ENCODE measurements at regions not wholly inside any gene's neighbourhood (a gene's known extent, or its start where the extent isn't known, plus 50 kb on each side); places are given as distances from the start of the nearest gene placed in this dataset.

DNA sequence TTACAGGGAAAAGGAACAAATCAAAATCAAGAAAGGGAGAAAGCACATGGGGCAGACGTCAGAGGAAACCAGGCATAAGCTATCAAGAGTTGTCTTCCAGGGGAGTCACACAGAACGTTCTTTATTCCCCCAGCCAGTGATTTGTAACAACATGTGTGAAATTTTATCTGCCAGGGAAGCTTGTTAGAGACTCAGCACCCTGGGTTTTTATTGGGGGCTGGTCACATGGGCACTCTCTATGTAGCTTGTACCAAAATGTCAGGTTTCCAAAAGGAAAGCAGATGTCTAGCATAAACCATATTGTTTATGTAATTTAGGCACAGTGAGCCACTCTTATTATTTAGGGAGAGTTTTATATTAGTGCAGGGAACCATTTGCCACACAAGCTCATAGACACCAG, 440.4 kb upstream of the DCN start:
- Histone ChIP-seq H3K9ac (ENCODE audit: low read length) (no peak overlapping the region), H3K4me3 (ENCODE audit: low read length) (no peak overlapping the region), H3K9me3 (ENCODE audit: insufficient read depth, low read length) (no peaks in the 10 kb centered on the region), H3K4me1 (ENCODE audit: low read length) (peaks cover 3% of the 10 kb centered on the region), H4K20me1 (ENCODE audit: insufficient read depth, low read length) (no peaks in the 10 kb centered on the region), H2AFZ (ENCODE audit: low read depth, low read length) (no peak overlapping the region), H3K79me2 (ENCODE audit: low read length) (no peaks in the 10 kb centered on the region), H3K27ac (ENCODE audit: low read length) (no peak overlapping the region), H3K27me3 (ENCODE audit: low read depth, low read length) (no peaks in the 10 kb centered on the region), H3K4me2 (ENCODE audit: low read length) (no peak overlapping the region), H3K36me3 (replicated peaks; ENCODE audit: low read depth, low read length) (no peaks in the 10 kb centered on the region)
- TF ChIP-seq, protein P1, sequence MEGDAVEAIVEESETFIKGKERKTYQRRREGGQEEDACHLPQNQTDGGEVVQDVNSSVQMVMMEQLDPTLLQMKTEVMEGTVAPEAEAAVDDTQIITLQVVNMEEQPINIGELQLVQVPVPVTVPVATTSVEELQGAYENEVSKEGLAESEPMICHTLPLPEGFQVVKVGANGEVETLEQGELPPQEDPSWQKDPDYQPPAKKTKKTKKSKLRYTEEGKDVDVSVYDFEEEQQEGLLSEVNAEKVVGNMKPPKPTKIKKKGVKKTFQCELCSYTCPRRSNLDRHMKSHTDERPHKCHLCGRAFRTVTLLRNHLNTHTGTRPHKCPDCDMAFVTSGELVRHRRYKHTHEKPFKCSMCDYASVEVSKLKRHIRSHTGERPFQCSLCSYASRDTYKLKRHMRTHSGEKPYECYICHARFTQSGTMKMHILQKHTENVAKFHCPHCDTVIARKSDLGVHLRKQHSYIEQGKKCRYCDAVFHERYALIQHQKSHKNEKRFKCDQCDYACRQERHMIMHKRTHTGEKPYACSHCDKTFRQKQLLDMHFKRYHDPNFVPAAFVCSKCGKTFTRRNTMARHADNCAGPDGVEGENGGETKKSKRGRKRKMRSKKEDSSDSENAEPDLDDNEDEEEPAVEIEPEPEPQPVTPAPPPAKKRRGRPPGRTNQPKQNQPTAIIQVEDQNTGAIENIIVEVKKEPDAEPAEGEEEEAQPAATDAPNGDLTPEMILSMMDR (IDR thresholded peaks at IDR 0.05; ENCODE audit: low read depth, low read length), result no peak
- no peak for TF ChIP-seq EZH2phosphoT487 (IDR thresholded peaks at IDR 0.05; ENCODE audit: low read depth)

DNA sequence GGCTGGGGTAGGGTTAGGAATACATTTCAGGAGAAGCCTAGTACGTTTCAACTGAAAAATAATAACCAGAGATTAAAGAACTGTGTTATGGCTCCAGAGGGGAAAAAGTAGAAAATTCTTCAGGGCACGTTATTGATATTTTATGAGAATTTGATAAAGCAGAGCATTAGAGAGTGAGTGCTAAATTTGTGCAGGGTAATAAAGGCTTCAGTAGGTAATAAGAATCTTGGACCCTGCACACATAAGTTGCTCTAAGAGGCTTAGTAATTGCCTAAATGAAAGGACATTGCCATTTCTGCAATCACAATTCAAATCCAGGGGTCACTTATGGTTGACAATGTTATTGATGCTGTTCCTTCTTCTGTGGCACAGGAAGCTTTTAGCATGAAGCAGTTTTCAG, 439.4 kb upstream of the DCN start:
- no peaks in the 10 kb centered on the region for H3K9me3 ChIP-seq (ENCODE audit: insufficient read depth, low read length)

DNA sequence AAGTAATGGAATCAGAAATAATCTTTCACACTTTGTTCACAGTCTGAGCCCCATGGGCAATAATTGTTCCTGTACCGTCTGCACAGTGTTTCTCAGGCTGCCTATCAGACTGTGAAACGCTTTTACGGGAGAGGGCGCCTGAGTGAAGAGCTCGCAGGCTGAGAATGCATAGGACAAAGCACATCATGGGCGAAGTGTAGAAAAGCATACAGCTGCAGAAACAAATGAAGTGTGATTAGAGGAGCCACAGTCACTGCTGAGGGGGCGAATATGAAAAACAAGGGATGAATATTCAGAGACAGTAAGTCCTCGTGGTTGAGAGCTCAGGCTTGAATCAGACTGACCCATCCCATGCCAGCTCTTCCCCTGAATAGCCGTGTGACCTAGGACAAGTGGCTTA, 438.4 kb upstream of the DCN start:
- no peaks in the 10 kb centered on the region for H3K9me3 ChIP-seq (ENCODE audit: insufficient read depth, low read length)
- no peak for TF ChIP-seq EZH2phosphoT487 (IDR thresholded peaks at IDR 0.05; ENCODE audit: low read depth)
- TF ChIP-seq, protein P1 (IDR thresholded peaks at IDR 0.05; ENCODE audit: low read depth, low read length), result peak; percentile 16
- H3K4me2 ChIP-seq (ENCODE audit: low read length), result peak overlapping the region; percentile 17; the same call in 1 of the 2 replicates

More for the DNA sequence above, 439.4 kb upstream of the DCN start:
- Histone ChIP-seq H2AFZ (ENCODE audit: low read depth, low read length) (no peak overlapping the region), H3K4me2 (ENCODE audit: low read length) (no peak overlapping the region), H3K4me1 (ENCODE audit: low read length) (peaks cover 9% of the 10 kb centered on the region), H3K27me3 (ENCODE audit: low read depth, low read length) (no peaks in the 10 kb centered on the region), H3K27ac (ENCODE audit: low read length) (no peak overlapping the region), H3K36me3 (replicated peaks; ENCODE audit: low read depth, low read length) (no peaks in the 10 kb centered on the region), H3K79me2 (ENCODE audit: low read length) (no peaks in the 10 kb centered on the region), H4K20me1 (ENCODE audit: insufficient read depth, low read length) (no peaks in the 10 kb centered on the region), H3K9ac (ENCODE audit: low read length) (no peak overlapping the region), H3K4me3 (ENCODE audit: low read length) (no peak overlapping the region)
- TF ChIP-seq EZH2phosphoT487 (IDR thresholded peaks at IDR 0.05; ENCODE audit: low read depth), result no peak
- TF ChIP-seq, protein P1 (IDR thresholded peaks at IDR 0.05; ENCODE audit: low read depth, low read length), result no peak

DNA sequence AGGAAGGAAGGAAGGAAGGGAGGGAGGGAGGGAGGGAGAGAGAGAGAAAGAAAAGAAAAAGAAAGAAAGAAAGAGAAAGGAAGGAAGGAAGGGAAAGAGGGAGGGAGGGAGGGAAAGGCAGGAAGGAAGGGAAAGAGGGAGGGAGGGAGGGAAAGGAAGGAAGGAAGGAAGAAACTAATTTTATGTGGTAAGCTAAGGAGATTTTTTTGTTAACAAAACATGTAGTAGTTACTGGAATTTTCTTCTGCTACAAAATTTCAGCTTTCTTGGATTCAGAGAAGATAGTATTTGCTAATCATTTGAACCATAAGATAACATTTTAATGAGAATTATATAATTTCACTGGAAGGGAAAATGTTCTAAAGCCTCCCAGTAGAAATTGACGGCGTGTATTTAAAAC, 437.8 kb upstream of the DCN start:
- Histone ChIP-seq H3K79me2 (ENCODE audit: low read length) (no peaks in the 10 kb centered on the region), H2AFZ (ENCODE audit: low read depth, low read length) (0 out of 2 replicates have a peak overlapping the region, but pooled peaks have one; percentile 49), H3K9ac (ENCODE audit: low read length) (no peak overlapping the region), H4K20me1 (ENCODE audit: insufficient read depth, low read length) (no peaks in the 10 kb centered on the region), H3K4me1 (ENCODE audit: low read length) (peaks cover 9% of the 10 kb centered on the region), H3K36me3 (replicated peaks; ENCODE audit: low read depth, low read length) (no peaks in the 10 kb centered on the region), H3K4me3 (ENCODE audit: low read length) (no peak overlapping the region), H3K4me2 (ENCODE audit: low read length) (no peak overlapping the region), H3K27ac (ENCODE audit: low read length) (no peak overlapping the region), H3K9me3 (ENCODE audit: insufficient read depth, low read length) (no peaks in the 10 kb centered on the region), H3K27me3 (ENCODE audit: low read depth, low read length) (no peaks in the 10 kb centered on the region)
- TF ChIP-seq, protein P1 (IDR thresholded peaks at IDR 0.05; ENCODE audit: low read depth, low read length), result no peak
- no peak for TF ChIP-seq EZH2phosphoT487 (IDR thresholded peaks at IDR 0.05; ENCODE audit: low read depth)

More for the DNA sequence above, 438.4 kb upstream of the DCN start:
- H4K20me1 ChIP-seq (ENCODE audit: insufficient read depth, low read length), result no peaks in the 10 kb centered on the region
- H2AFZ ChIP-seq (ENCODE audit: low read depth, low read length), result 0 out of 2 replicates have a peak overlapping the region, but pooled peaks have one; percentile 49
- H3K4me1 ChIP-seq (ENCODE audit: low read length), result peaks cover 9% of the 10 kb centered on the region
- H3K27ac ChIP-seq (ENCODE audit: low read length), result no peak overlapping the region
- no peak overlapping the region for H3K4me3 ChIP-seq (ENCODE audit: low read length)
- H3K36me3 ChIP-seq (replicated peaks; ENCODE audit: low read depth, low read length), result no peaks in the 10 kb centered on the region
- H3K79me2 ChIP-seq (ENCODE audit: low read length), result no peaks in the 10 kb centered on the region
- no peaks in the 10 kb centered on the region for H3K27me3 ChIP-seq (ENCODE audit: low read depth, low read length)
- no peak overlapping the region for H3K9ac ChIP-seq (ENCODE audit: low read length)

Data from OCI-LY3 (cell line).